ENCODE measurements at regions not wholly inside any gene's neighbourhood (a gene's known extent, or its start where the extent isn't known, plus 50 kb on each side); places are given as distances from the start of the nearest gene placed in this dataset.

- no peak for TF ChIP-seq CTCF (IDR thresholded peaks at IDR 0.05; ENCODE audit: low read depth, low read length)
- no peak for TF ChIP-seq EZH2phosphoT487 (IDR thresholded peaks at IDR 0.05; ENCODE audit: low read depth)
These were observed 115.0 kb upstream of the HAND1 start for GRCh38 chr5:154593071-154593470.

Measured in OCI-LY3 (cell line).